OCI-LY7 (cell line): ENCODE measurements at regions not wholly inside any gene's neighbourhood (a gene's known extent, or its start where the extent isn't known, plus 50 kb on each side); places are given as distances from the start of the nearest gene placed in this dataset.

Experiments
- CTCF ChIP-seq: fragments of 200-600 bp; sonication (generic); conservative IDR thresholded peaks from 2 replicates; pipeline ENCODE4 v1.5.1; 2014; ENCODE audit warnings: mild to moderate bottlenecking, antibody characterized with exemption, low read length, moderate library complexity, mixed read lengths
- EZH2phosphoT487 ChIP-seq: fragments of 200-600 bp; sonication (generic); IDR thresholded peaks from 2 replicates; pipeline ENCODE4 v1.6.1; 2018; ENCODE audit warnings: low read depth, borderline replicate concordance, mild to moderate bottlenecking, mixed run types, antibody characterized with exemption, low read length, moderate library complexity, mixed read lengths

- no peak for TF ChIP-seq CTCF
- no peak for TF ChIP-seq EZH2phosphoT487
Measured at GRCh38 chr7:85612514-85612913, 425.7 kb upstream of the SEMA3D start.
